Effector memory CD8-positive, alpha-beta T cell (primary cell): ENCODE measurements at regions not wholly inside any gene's neighbourhood (a gene's known extent, or its start where the extent isn't known, plus 50 kb on each side); places are given as distances from the start of the nearest gene placed in this dataset.

Experiments
- ATAC-seq: fragments of 150-1000 bp; cut with Tn5 transposase; replicated peaks from 2 replicates; pipeline ENCODE4 v1.10.0; 2021; ENCODE audit warnings: mild to moderate bottlenecking, moderate library complexity
- DNase-seq, 3 experiments: peaks; one replicate each; pipeline ENCODE4 v3.0.0; 2021
- H3K27ac Mint-ChIP-seq, 2 donors: one replicate each; pipeline ENCODE4 v1.8.0; 2022; ENCODE audit warnings: mild to moderate bottlenecking in 2 of 2, mixed read lengths in 2 of 2, moderate library complexity in 2 of 2
- H3K27me3 Mint-ChIP-seq, 2 donors: one replicate each; pipeline ENCODE4 v1.8.0; 2022; ENCODE audit warnings: mixed read lengths in 2 of 2
- H3K36me3 Mint-ChIP-seq: one replicate; pipeline ENCODE4 v1.8.0; 2022; ENCODE audit warnings: mild to moderate bottlenecking, moderate library complexity, mixed read lengths; ENCODE audit not compliant: insufficient read depth
- H3K4me1 Mint-ChIP-seq, 2 donors: one replicate each; pipeline ENCODE4 v1.8.0; 2022; ENCODE audit warnings: low read depth in 2 of 2, mixed read lengths in 2 of 2
- H3K4me3 Mint-ChIP-seq, 2 donors: one replicate each; pipeline ENCODE4 v1.8.0; 2022; ENCODE audit warnings: mild to moderate bottlenecking in 2 of 2, mixed read lengths in 2 of 2, moderate library complexity in 2 of 2
- H3K9me3 Mint-ChIP-seq, 2 donors: one replicate each; pipeline ENCODE4 v1.8.0; 2022; ENCODE audit warnings: mixed read lengths in 2 of 2

- H3K4me1 Mint-ChIP-seq, result no peaks in the 10 kb centered on the region
- ATAC-seq (no peak), DNase-seq (no peak)
- no peak overlapping the region for H3K4me3 Mint-ChIP-seq
- H3K27me3 Mint-ChIP-seq, result peaks cover 0 to 39% of the 10 kb centered on the region in 2 donors
- H3K36me3 Mint-ChIP-seq, result no peaks in the 10 kb centered on the region
- no peak overlapping the region for H3K27ac Mint-ChIP-seq
- H3K9me3 Mint-ChIP-seq, result no peaks in the 10 kb centered on the region
Measured at GRCh38 chr2:794554-795241, 117.5 kb upstream of the TMEM18 start.

- Mint-ChIP-seq H3K4me1 (no peaks in the 10 kb centered on the region), H3K9me3 (no peaks in the 10 kb centered on the region), H3K27me3 (peaks cover 0 to 39% of the 10 kb centered on the region in 2 donors), H3K36me3 (no peaks in the 10 kb centered on the region), H3K27ac (no peak overlapping the region), H3K4me3 (no peak overlapping the region)
- no peak for ATAC-seq
- no peak for DNase-seq
Measured at GRCh38 chr2:793236-793635, 116.0 kb upstream of the TMEM18 start.

GRCh38 chr2:792687-793086 is 115.5 kb upstream of the TMEM18 start:
- H3K9me3 Mint-ChIP-seq, result no peaks in the 10 kb centered on the region
- peaks cover 0 to 35% of the 10 kb centered on the region in 2 donors for H3K27me3 Mint-ChIP-seq
- no peak overlapping the region for H3K27ac Mint-ChIP-seq
- no peaks in the 10 kb centered on the region for H3K4me1 Mint-ChIP-seq
- ATAC-seq (no peak), DNase-seq (no peak)
- no peaks in the 10 kb centered on the region for H3K36me3 Mint-ChIP-seq
- no peak overlapping the region for H3K4me3 Mint-ChIP-seq

GRCh38 chr2:790634-791245 is 113.5 kb upstream of the TMEM18 start:
- Mint-ChIP-seq H3K4me1 (no peaks in the 10 kb centered on the region), H3K27me3 (peaks cover 0 to 20% of the 10 kb centered on the region in 2 donors), H3K4me3 (no peak overlapping the region)

GRCh38 chr2:790081-790480 is 112.9 kb upstream of the TMEM18 start:
- H3K27me3 Mint-ChIP-seq, result peaks cover 0 to 18% of the 10 kb centered on the region in 2 donors
- H3K4me1 Mint-ChIP-seq, result no peaks in the 10 kb centered on the region
- H3K36me3 Mint-ChIP-seq, result no peaks in the 10 kb centered on the region
- DNase-seq (no peak), ATAC-seq (no peak)
- no peak overlapping the region for H3K27ac Mint-ChIP-seq
- no peaks in the 10 kb centered on the region for H3K9me3 Mint-ChIP-seq
- no peak overlapping the region for H3K4me3 Mint-ChIP-seq

More at GRCh38 chr2:790634-791245, 113.5 kb upstream of the TMEM18 start:
- Mint-ChIP-seq H3K27ac (peak overlapping the region in 1 of 2 donors; percentile 51), H3K36me3 (no peaks in the 10 kb centered on the region), H3K9me3 (no peaks in the 10 kb centered on the region)
- ATAC-seq, result no peak
- DNase-seq, result no peak

GRCh38 chr2:789529-789928 is 112.3 kb upstream of the TMEM18 start:
- H3K27ac Mint-ChIP-seq, result no peak overlapping the region
- DNase-seq (no peak), ATAC-seq (no peak)
- no peak overlapping the region for H3K4me3 Mint-ChIP-seq
- H3K36me3 Mint-ChIP-seq, result no peaks in the 10 kb centered on the region
- no peaks in the 10 kb centered on the region for H3K9me3 Mint-ChIP-seq
- peaks cover 0 to 15% of the 10 kb centered on the region in 2 donors for H3K27me3 Mint-ChIP-seq
- no peaks in the 10 kb centered on the region for H3K4me1 Mint-ChIP-seq

GRCh38 chr2:788227-789032 is 111.2 kb upstream of the TMEM18 start:
- Mint-ChIP-seq H3K27ac (no peak overlapping the region), H3K36me3 (no peaks in the 10 kb centered on the region), H3K27me3 (peaks cover 0 to 15% of the 10 kb centered on the region in 2 donors), H3K4me3 (no peak overlapping the region), H3K4me1 (no peaks in the 10 kb centered on the region), H3K9me3 (no peaks in the 10 kb centered on the region)
- DNase-seq (no peak), ATAC-seq (no peak)

- DNase-seq (no peak), ATAC-seq (no peak)
- no peaks in the 10 kb centered on the region for H3K36me3 Mint-ChIP-seq
- H3K9me3 Mint-ChIP-seq, result no peaks in the 10 kb centered on the region
- H3K27ac Mint-ChIP-seq, result no peak overlapping the region
- no peaks in the 10 kb centered on the region for H3K4me1 Mint-ChIP-seq
- H3K27me3 Mint-ChIP-seq, result peaks cover 15 to 17% of the 10 kb centered on the region in 2 donors
- H3K4me3 Mint-ChIP-seq, result no peak overlapping the region
Measured at GRCh38 chr2:784753-785152, 107.5 kb upstream of the TMEM18 start.

GRCh38 chr2:780581-780980 is 103.4 kb upstream of the TMEM18 start:
- no peaks in the 10 kb centered on the region for H3K36me3 Mint-ChIP-seq
- DNase-seq (no peak), ATAC-seq (no peak)
- H3K4me3 Mint-ChIP-seq, result no peak overlapping the region
- H3K27ac Mint-ChIP-seq, result no peak overlapping the region
- H3K4me1 Mint-ChIP-seq, result peaks cover 0 to 1% of the 10 kb centered on the region in 2 donors
- peaks cover 31 to 35% of the 10 kb centered on the region in 2 donors for H3K27me3 Mint-ChIP-seq
- H3K9me3 Mint-ChIP-seq, result no peaks in the 10 kb centered on the region

GRCh38 chr2:780002-780401 is 102.8 kb upstream of the TMEM18 start:
- DNase-seq (no peak), ATAC-seq (no peak)
- no peaks in the 10 kb centered on the region for H3K36me3 Mint-ChIP-seq
- no peak overlapping the region for H3K27ac Mint-ChIP-seq
- no peaks in the 10 kb centered on the region for H3K9me3 Mint-ChIP-seq
- H3K4me1 Mint-ChIP-seq, result peaks cover 0 to 1% of the 10 kb centered on the region in 2 donors
- H3K4me3 Mint-ChIP-seq, result no peak overlapping the region
- peaks cover 31% of the 10 kb centered on the region in 2 donors for H3K27me3 Mint-ChIP-seq

- no peak for DNase-seq
- H3K4me1 Mint-ChIP-seq, result peaks cover 0 to 1% of the 10 kb centered on the region in 2 donors
- H3K27ac Mint-ChIP-seq, result no peak overlapping the region
- H3K4me3 Mint-ChIP-seq, result no peak overlapping the region
- peaks cover 31 to 41% of the 10 kb centered on the region in 2 donors for H3K27me3 Mint-ChIP-seq
- no peak for ATAC-seq
- H3K9me3 Mint-ChIP-seq, result no peaks in the 10 kb centered on the region
- H3K36me3 Mint-ChIP-seq, result no peaks in the 10 kb centered on the region
Measured at GRCh38 chr2:778731-779350, 101.6 kb upstream of the TMEM18 start.

- no peaks in the 10 kb centered on the region for H3K9me3 Mint-ChIP-seq
Measured at GRCh38 chr2:777546-777945, 100.3 kb upstream of the TMEM18 start.

GRCh38 chr2:777051-777450 is 99.8 kb upstream of the TMEM18 start:
- Mint-ChIP-seq H3K36me3 (no peaks in the 10 kb centered on the region), H3K27me3 (peaks cover 33 to 50% of the 10 kb centered on the region in 2 donors), H3K4me1 (peaks cover 0 to 1% of the 10 kb centered on the region in 2 donors), H3K4me3 (no peak overlapping the region), H3K27ac (no peak overlapping the region), H3K9me3 (no peaks in the 10 kb centered on the region)
- ATAC-seq (no peak), DNase-seq (no peak)

More at GRCh38 chr2:777546-777945, 100.3 kb upstream of the TMEM18 start:
- H3K27me3 Mint-ChIP-seq, result peaks cover 35 to 50% of the 10 kb centered on the region in 2 donors
- no peaks in the 10 kb centered on the region for H3K36me3 Mint-ChIP-seq
- H3K4me3 Mint-ChIP-seq, result no peak overlapping the region
- ATAC-seq (no peak), DNase-seq (no peak)
- peaks cover 0 to 1% of the 10 kb centered on the region in 2 donors for H3K4me1 Mint-ChIP-seq
- H3K27ac Mint-ChIP-seq, result no peak overlapping the region
